Endothelial cell (in vitro differentiated cells): ENCODE measurements at regions not wholly inside any gene's neighbourhood (a gene's known extent, or its start where the extent isn't known, plus 50 kb on each side); places are given as distances from the start of the nearest gene placed in this dataset.

Experiments used
- DNase-seq: peaks from one replicate; pipeline ENCODE4 v3.0.0; 2021; ENCODE audit warnings: low spot score
- H3K27ac Mint-ChIP-seq: one replicate; pipeline ENCODE4 v1.8.0; 2021; ENCODE audit warnings: mixed read lengths, inconsistent platforms; ENCODE audit not compliant: unreplicated experiment
- H3K27me3 Mint-ChIP-seq: one replicate; pipeline ENCODE4 v1.8.0; 2021; ENCODE audit warnings: mild to moderate bottlenecking, moderate library complexity, mixed read lengths, inconsistent platforms; ENCODE audit not compliant: unreplicated experiment
- H3K36me3 Mint-ChIP-seq: one replicate; pipeline ENCODE4 v1.8.0; 2021; ENCODE audit warnings: mild to moderate bottlenecking, low read depth, mixed read lengths, inconsistent platforms; ENCODE audit not compliant: unreplicated experiment
- H3K4me1 Mint-ChIP-seq: one replicate; pipeline ENCODE4 v1.8.0; 2021; ENCODE audit warnings: mild to moderate bottlenecking, mixed read lengths, inconsistent platforms; ENCODE audit not compliant: unreplicated experiment
- H3K4me3 Mint-ChIP-seq: one replicate; pipeline ENCODE4 v1.8.0; 2021; ENCODE audit warnings: mild to moderate bottlenecking, mixed read lengths, inconsistent platforms; ENCODE audit not compliant: unreplicated experiment
- H3K9me3 Mint-ChIP-seq: one replicate; pipeline ENCODE4 v1.8.0; 2021; ENCODE audit warnings: mixed read lengths, inconsistent platforms; ENCODE audit not compliant: unreplicated experiment
- TF ChIP-seq, protein P1 (sequence below): fragments of 200-600 bp; sonication (generic); IDR thresholded peaks from one replicate; pipeline ENCODE4 v1.5.0; 2021; ENCODE audit warnings: antibody characterized with exemption; ENCODE audit not compliant: unreplicated experiment

- Mint-ChIP-seq H3K27ac (no peak overlapping the region), H3K4me3 (no peak overlapping the region), H3K9me3 (no peaks in the 10 kb centered on the region), H3K27me3 (peaks cover 4% of the 10 kb centered on the region), H3K4me1 (no peaks in the 10 kb centered on the region), H3K36me3 (no peaks in the 10 kb centered on the region)
- no peak for DNase-seq
- TF ChIP-seq, protein P1, sequence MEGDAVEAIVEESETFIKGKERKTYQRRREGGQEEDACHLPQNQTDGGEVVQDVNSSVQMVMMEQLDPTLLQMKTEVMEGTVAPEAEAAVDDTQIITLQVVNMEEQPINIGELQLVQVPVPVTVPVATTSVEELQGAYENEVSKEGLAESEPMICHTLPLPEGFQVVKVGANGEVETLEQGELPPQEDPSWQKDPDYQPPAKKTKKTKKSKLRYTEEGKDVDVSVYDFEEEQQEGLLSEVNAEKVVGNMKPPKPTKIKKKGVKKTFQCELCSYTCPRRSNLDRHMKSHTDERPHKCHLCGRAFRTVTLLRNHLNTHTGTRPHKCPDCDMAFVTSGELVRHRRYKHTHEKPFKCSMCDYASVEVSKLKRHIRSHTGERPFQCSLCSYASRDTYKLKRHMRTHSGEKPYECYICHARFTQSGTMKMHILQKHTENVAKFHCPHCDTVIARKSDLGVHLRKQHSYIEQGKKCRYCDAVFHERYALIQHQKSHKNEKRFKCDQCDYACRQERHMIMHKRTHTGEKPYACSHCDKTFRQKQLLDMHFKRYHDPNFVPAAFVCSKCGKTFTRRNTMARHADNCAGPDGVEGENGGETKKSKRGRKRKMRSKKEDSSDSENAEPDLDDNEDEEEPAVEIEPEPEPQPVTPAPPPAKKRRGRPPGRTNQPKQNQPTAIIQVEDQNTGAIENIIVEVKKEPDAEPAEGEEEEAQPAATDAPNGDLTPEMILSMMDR, result no peak
These were observed 291.5 kb downstream of the MN1 start for GRCh38 chr22:27510024-27510423.

DNA sequence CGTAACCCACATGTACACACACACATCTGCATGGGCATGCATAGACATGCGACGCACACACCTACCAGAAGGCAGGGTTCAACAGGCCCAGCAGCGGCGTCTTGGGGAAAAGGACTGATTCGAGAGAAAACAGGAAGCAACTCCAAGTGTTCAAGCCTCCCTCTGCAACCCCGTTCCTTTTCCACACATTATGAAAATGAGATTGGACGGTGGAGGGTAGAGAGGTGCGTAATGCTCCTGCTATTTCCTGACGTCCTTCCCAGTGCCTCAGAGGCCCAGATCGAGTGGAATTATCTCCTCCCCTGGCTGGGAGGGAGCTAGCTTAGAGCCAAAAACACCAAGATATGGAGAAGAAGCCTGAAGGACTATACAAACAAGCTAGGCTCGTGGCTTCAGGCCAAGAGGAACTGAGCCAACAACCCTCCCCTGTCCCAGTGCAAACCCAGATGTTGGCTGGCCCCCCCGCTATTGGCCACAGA is 289.2 kb downstream of the MN1 start:
- H3K27me3 Mint-ChIP-seq, result peaks cover 4% of the 10 kb centered on the region
- no peaks in the 10 kb centered on the region for H3K4me1 Mint-ChIP-seq
- no peak overlapping the region for H3K4me3 Mint-ChIP-seq
- TF ChIP-seq, protein P1, result no peak
- H3K36me3 Mint-ChIP-seq, result no peaks in the 10 kb centered on the region
- DNase-seq, result no peak
- no peaks in the 10 kb centered on the region for H3K9me3 Mint-ChIP-seq
- H3K27ac Mint-ChIP-seq, result no peak overlapping the region

DNA sequence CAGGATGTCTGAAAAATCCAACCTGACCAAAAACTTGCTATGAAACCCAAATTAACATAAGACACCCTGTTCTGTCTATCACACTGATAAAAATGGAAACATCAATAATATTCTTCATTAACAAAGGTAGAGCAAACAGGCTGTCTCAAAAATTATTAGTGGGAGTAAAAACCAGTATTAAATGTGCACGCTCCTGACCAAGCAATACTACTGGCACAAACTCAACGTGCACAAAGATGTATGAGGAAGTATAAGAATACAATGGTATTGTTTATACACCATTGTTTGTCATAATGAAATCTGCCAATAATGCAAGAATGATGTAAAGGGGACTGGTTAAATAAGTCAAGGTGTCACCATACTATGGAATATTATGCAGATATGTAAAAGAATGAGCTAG is 288.5 kb downstream of the MN1 start:
- H3K9me3 Mint-ChIP-seq, result no peaks in the 10 kb centered on the region
- no peak for DNase-seq
- no peak overlapping the region for H3K4me3 Mint-ChIP-seq
- TF ChIP-seq, protein P1, result no peak
- no peaks in the 10 kb centered on the region for H3K4me1 Mint-ChIP-seq
- H3K27me3 Mint-ChIP-seq, result peaks cover 4% of the 10 kb centered on the region
- H3K36me3 Mint-ChIP-seq, result no peaks in the 10 kb centered on the region
- H3K27ac Mint-ChIP-seq, result no peak overlapping the region

DNA sequence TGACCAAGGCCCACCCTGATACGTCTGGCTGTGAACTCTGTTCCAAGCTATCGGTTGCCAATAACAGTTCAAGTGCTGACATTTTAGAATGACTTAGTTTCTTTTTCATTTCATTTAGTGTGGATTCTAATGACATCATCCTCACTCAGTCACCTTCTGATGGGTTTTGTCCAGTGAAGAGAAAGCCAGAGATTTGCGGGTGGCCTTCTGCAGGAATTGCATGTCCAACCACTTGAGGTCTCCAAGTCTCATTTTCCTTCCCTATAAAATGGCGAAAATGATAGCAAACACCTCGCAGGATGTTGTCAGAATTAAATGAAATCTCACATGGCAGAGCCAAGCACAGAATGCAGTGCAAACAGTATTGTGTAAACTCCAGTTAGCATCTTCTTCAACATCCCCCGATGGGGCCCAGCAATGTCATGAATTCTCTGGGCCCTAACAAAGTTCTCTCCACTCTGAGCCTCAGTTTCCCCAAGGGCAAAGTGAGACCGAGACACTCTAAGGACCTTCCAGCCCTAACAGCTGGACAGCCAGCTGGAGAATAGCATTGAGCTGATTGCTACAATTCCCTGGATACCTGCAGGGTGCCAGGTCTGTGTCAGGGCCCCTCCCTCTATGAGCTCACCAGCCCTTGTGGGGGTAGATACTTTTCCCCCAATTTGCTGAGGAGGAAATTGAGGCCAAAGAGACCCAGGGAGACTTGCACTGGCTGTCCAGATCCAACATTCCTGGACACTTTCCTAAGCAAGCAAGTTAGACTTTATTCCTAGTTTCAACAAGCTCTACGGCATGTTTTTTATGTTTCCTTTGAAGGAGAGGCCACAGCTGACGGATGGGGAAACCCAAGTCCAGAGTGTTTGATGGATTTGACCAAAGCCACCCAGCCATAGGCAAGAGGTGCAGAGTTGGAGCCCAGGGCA is 286.7 kb downstream of the MN1 start:
- Mint-ChIP-seq H3K27ac (no peak overlapping the region), H3K4me3 (no peak overlapping the region), H3K27me3 (no peaks in the 10 kb centered on the region), H3K4me1 (no peaks in the 10 kb centered on the region), H3K36me3 (no peaks in the 10 kb centered on the region), H3K9me3 (no peaks in the 10 kb centered on the region)
- TF ChIP-seq, protein P1, result no peak
- no peak for DNase-seq
